ENCODE measurements at regions not wholly inside any gene's neighbourhood (a gene's known extent, or its start where the extent isn't known, plus 50 kb on each side); places are given as distances from the start of the nearest gene placed in this dataset.
"Not testable (repeated sequence)": the region's sequence is repeated elsewhere in the genome, so short reads cannot be mapped to it uniquely, and the experiment has no call there.

- no peak for DNase-seq
Measured at GRCh38 chr2:194155431-194155830, 1501.6 kb upstream of the SLC39A10 start.

GRCh38 chr2:194151231-194151630 is 1505.8 kb upstream of the SLC39A10 start:
- no peak for DNase-seq

GRCh38 chr2:194135463-194135862 is 1521.6 kb upstream of the SLC39A10 start:
- DNase-seq, result no peak

- no peak for DNase-seq
Measured at GRCh38 chr2:194128810-194129209, 1528.2 kb upstream of the SLC39A10 start.

GRCh38 chr2:194126418-194126817 is 1530.6 kb upstream of the SLC39A10 start:
- no peak for DNase-seq

GRCh38 chr2:194116861-194117260 is 1540.2 kb upstream of the SLC39A10 start:
- DNase-seq, result no peak

- no peak for DNase-seq
Measured at GRCh38 chr2:194105358-194105757, 1551.7 kb upstream of the SLC39A10 start.

- DNase-seq, result no peak
Measured at GRCh38 chr2:194104687-194105086, 1552.3 kb upstream of the SLC39A10 start.

- no peak for DNase-seq
Measured at GRCh38 chr2:194103941-194104659, 1552.9 kb upstream of the SLC39A10 start.

GRCh38 chr2:194102546-194102945 is 1554.5 kb upstream of the SLC39A10 start:
- no peak for DNase-seq

GRCh38 chr2:194100201-194100600 is 1556.8 kb upstream of the SLC39A10 start:
- DNase-seq, result no peak

GRCh38 chr2:194096402-194096801 is 1560.6 kb upstream of the SLC39A10 start:
- DNase-seq, result no peak

- no peak for DNase-seq
Measured at GRCh38 chr2:194095359-194095758, 1561.7 kb upstream of the SLC39A10 start.

GRCh38 chr2:194090251-194090905 is 1566.6 kb upstream of the SLC39A10 start:
- no peak for DNase-seq

- DNase-seq, result no peak
Measured at GRCh38 chr2:194087089-194087958, 1569.7 kb upstream of the SLC39A10 start.

- no peak for DNase-seq
Measured at GRCh38 chr2:194086129-194086528, 1570.9 kb upstream of the SLC39A10 start.

- no peak for DNase-seq
Measured at GRCh38 chr2:194079989-194080388, 1577.0 kb upstream of the SLC39A10 start.

- DNase-seq, result no peak
Measured at GRCh38 chr2:194077366-194077765, 1579.7 kb upstream of the SLC39A10 start.

GRCh38 chr2:194062401-194062800 is 1594.6 kb upstream of the SLC39A10 start:
- DNase-seq, result no peak

GRCh38 chr2:194060269-194060668 is 1596.8 kb upstream of the SLC39A10 start:
- no peak for DNase-seq

GRCh38 chr2:194054313-194054712 is 1602.7 kb upstream of the SLC39A10 start:
- DNase-seq, result no peak

GRCh38 chr2:194044321-194044720 is 1612.7 kb upstream of the SLC39A10 start:
- DNase-seq, result no peak

GRCh38 chr2:194021130-194021529 is 1635.9 kb upstream of the SLC39A10 start:
- not testable (repeated sequence) for DNase-seq

- no peak for DNase-seq
Measured at GRCh38 chr2:194020155-194020554, 1636.9 kb upstream of the SLC39A10 start.

Data from 8988T (cell line).